ENCODE measurements at regions not wholly inside any gene's neighbourhood (a gene's known extent, or its start where the extent isn't known, plus 50 kb on each side); places are given as distances from the start of the nearest gene placed in this dataset.

GRCh38 chr1:168439456-168440375 lies 104.1 kb downstream of the XCL2 start:
- in situ Hi-C loops (cut with MboI; ENCODE audit: low sequenced_read_pairs in 4 of 4), result loop anchor here (5.0 to 25.0 kb wide), 5 partner anchors 123 to 898 kb away; no protein-coding TSS in a partner anchor

GRCh38 chr1:168438626-168439025 lies 105.2 kb downstream of the XCL2 start:
- no peak for ATAC-seq
- no peaks in the 10 kb centered on the region for H3K4me1 ChIP-seq
- no peak for DNase-seq
- in situ Hi-C loops (cut with MboI; ENCODE audit: low sequenced_read_pairs in 4 of 4), result loop anchor here in 3 of 4 donors (10.0 to 25.0 kb wide), 4 partner anchors 124 to 899 kb away; no protein-coding TSS in a partner anchor
- H3K27me3 ChIP-seq, result no peaks in the 10 kb centered on the region
- H3K9me3 ChIP-seq, result no peaks in the 10 kb centered on the region
- H3K4me3 ChIP-seq, result no peak overlapping the region
- intact Hi-C loops (cut with DNase I; ENCODE audit: low total_unique reads), result loop anchor here (5.0 kb wide), 1 partner anchor 134 kb away; no protein-coding TSS in a partner anchor
- no peaks in the 10 kb centered on the region for H3K36me3 ChIP-seq
- no peak overlapping the region for H3K27ac ChIP-seq
- TF ChIP-seq CTCF (IDR thresholded peaks at IDR 0.05 in 4 of 5, conservative IDR thresholded peaks at IDR 0.05 in 1 of 5) (no peak), POLR2A (IDR thresholded peaks at IDR 0.05) (no peak)

More at GRCh38 chr1:168439456-168440375, 104.1 kb downstream of the XCL2 start:
- Histone ChIP-seq H3K27me3 (no peaks in the 10 kb centered on the region), H3K27ac (no peak overlapping the region), H3K4me3 (peak overlapping the region in 1 of 4 donors; percentile 18), H3K4me1 (no peaks in the 10 kb centered on the region), H3K36me3 (no peaks in the 10 kb centered on the region), H3K9me3 (no peaks in the 10 kb centered on the region)
- TF ChIP-seq POLR2A (IDR thresholded peaks at IDR 0.05) (no peak), CTCF (IDR thresholded peaks at IDR 0.05 in 4 of 5, conservative IDR thresholded peaks at IDR 0.05 in 1 of 5) (peak; percentile 46 to 64 (median 51))
- intact Hi-C loops (cut with DNase I; ENCODE audit: low total_unique reads), result loop anchor here (5.0 kb wide), 1 partner anchor 133 kb away; no protein-coding TSS in a partner anchor
- DNase-seq, result peak; percentile 35 to 59
- ATAC-seq, result peak; percentile 77 to 84

- no peak for DNase-seq
- TF ChIP-seq CTCF (IDR thresholded peaks at IDR 0.05 in 4 of 5, conservative IDR thresholded peaks at IDR 0.05 in 1 of 5), result no peak
- TF ChIP-seq POLR2A (IDR thresholded peaks at IDR 0.05), result no peak
- H3K36me3 ChIP-seq, result no peaks in the 10 kb centered on the region
- no peak for ATAC-seq
- no peaks in the 10 kb centered on the region for H3K4me1 ChIP-seq
- H3K27me3 ChIP-seq, result no peaks in the 10 kb centered on the region
- no peak overlapping the region for H3K4me3 ChIP-seq
- in situ Hi-C loops (cut with MboI; ENCODE audit: low sequenced_read_pairs in 4 of 4), result loop anchor here in 3 of 4 donors (10.0 to 25.0 kb wide), 4 partner anchors 124 to 899 kb away; no protein-coding TSS in a partner anchor
- no peak overlapping the region for H3K27ac ChIP-seq
- H3K9me3 ChIP-seq, result no peaks in the 10 kb centered on the region
- intact Hi-C loops (cut with DNase I; ENCODE audit: low total_unique reads), result loop anchor here (5.0 kb wide), 1 partner anchor 134 kb away; no protein-coding TSS in a partner anchor
Measured at GRCh38 chr1:168437821-168438220, 106.0 kb downstream of the XCL2 start.

- TF ChIP-seq POLR2A (IDR thresholded peaks at IDR 0.05) (no peak), CTCF (IDR thresholded peaks at IDR 0.05 in 4 of 5, conservative IDR thresholded peaks at IDR 0.05 in 1 of 5) (no peak)
- H3K27me3 ChIP-seq, result no peaks in the 10 kb centered on the region
- no peaks in the 10 kb centered on the region for H3K9me3 ChIP-seq
- DNase-seq (no peak), ATAC-seq (no peak)
- H3K36me3 ChIP-seq, result no peaks in the 10 kb centered on the region
- H3K4me1 ChIP-seq, result no peaks in the 10 kb centered on the region
- in situ Hi-C loops (cut with MboI; ENCODE audit: low sequenced_read_pairs in 4 of 4), result loop anchor here in 3 of 4 donors (10.0 to 25.0 kb wide), 4 partner anchors 127 to 902 kb away; no protein-coding TSS in a partner anchor
- no peak overlapping the region for H3K27ac ChIP-seq
- no peak overlapping the region for H3K4me3 ChIP-seq
- intact Hi-C loops (cut with DNase I; ENCODE audit: low total_unique reads), result loop anchor here (5.0 kb wide), 1 partner anchor 137 kb away; no protein-coding TSS in a partner anchor
Measured at GRCh38 chr1:168435439-168435838, 108.4 kb downstream of the XCL2 start.
